NCI-H82 (cell line): ENCODE measurements at regions not wholly inside any gene's neighbourhood (a gene's known extent, or its start where the extent isn't known, plus 50 kb on each side); places are given as distances from the start of the nearest gene placed in this dataset.
"Not testable (repeated sequence)": the region's sequence is repeated elsewhere in the genome, so short reads cannot be mapped to it uniquely, and the experiment has no call there.

Experiments
- DNase-seq: peaks from one replicate; lab custom pipeline; 2025; lab: John Stamatoyannopoulos, UW

DNA sequence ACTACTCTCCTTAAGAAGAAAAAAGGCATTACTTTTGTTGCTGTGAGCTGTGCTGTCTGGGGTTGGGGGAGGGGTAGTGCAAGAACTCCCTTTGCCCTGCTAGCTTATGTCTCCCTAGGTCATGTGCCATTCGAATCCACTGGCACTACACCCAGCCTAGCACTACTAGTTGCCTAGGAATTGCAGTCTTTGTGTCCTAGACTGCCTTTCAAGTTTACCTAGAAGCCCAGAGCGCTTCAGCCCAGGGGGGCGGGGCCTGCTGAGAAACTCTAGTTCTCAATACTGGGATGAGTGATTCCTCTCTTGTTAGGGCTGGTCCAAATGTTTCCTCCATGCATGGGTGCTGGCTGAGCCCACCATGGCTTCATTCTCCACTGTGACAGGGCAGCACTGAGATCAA lies 1011.5 kb downstream of the PCDH19 start:
- no peak for DNase-seq

- no peak for DNase-seq
Measured at GRCh38 chrX:99397879-99398278, 1012.2 kb downstream of the PCDH19 start.

DNA sequence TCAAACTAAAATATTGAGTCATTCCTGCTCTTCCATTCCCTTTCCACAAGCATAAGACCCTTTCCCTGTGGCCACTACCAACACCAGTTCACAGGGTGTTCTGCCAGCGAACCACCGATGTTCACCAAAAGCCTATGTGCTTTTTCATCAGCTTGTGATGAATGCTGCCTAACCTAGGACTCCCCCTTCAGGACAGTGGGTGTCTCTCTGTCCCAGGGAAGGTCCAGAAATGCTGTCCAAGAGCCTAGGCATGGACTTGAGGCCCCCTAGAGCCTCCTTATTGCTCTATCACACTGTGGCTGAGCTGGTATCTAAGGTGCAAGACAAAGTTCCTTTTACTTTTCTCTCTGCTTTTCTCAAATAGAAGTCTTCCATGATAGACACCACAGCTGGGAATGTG lies 1015.6 kb downstream of the PCDH19 start:
- DNase-seq, result peak; percentile 14

DNA sequence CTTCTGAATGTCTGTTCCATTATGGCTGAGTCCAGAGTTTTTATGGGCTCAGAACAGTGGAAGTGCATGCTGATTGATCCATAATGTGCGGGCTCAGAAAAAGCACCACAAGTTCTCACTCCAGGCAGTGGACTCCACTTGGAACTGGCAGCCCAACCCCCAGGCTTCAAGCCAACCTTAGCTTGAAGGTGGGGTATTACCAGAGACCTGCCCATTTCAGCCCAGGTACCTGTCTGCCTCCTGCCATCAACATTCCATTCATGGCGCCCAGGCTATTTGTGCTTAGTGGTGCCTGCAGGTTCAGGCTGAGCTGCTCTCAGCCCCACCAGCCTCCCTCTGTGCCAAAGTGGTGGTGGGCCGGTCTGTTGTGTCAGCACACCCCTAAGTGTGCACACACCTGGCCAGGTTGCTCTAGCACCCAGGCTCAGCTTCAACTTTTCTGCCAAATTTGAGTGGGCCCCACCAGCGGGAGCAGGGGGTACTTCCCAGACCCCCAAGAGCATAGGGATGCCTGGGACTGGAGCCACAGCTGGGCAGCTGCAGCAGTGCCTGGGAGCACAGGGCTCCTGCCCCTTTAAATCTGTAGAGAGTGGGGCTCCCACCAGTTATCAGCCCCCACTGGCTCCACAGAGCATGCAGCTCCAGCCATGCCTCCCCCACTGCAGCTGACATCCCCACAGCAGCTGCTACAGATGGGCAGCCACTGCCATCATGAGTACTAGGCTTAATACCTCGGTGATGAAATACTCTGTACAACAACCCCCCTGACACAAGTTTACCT lies 1025.3 kb downstream of the PCDH19 start:
- no peak for DNase-seq

- DNase-seq, result no peak
Measured at GRCh38 chrX:99383786-99384185, 1026.3 kb downstream of the PCDH19 start.

DNA sequence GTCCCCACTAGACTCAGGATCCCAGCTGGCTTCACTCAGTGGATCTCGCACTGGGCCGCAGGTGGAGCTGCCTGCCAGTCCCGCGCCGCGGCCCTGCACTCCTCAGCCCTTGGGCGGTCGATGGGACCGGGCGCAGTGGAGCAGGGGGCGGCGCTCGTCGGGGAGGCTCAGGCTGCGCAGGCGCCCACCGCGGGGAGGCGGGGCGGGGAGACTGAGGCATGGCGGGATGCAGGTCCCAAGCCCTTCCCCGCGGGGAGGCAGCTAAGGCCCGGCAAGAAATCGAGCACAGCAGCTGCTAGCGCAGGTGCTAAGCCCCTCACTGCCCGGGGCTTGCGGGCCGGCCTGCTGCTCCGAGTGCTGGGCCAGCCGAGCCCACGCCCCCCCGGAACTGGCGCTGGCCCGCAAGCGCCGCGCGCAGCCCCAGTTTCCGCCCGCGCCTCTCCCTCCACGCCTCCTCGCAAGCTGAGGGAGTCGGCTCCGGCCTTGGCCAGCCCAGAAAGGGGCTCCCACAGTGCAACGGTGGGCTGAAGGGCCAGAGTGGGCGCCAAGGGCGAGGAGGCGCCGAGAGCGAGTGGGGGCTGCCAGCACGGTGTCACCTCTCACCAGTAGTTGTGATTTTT lies 1038.0 kb downstream of the PCDH19 start:
- DNase-seq, result no peak

DNA sequence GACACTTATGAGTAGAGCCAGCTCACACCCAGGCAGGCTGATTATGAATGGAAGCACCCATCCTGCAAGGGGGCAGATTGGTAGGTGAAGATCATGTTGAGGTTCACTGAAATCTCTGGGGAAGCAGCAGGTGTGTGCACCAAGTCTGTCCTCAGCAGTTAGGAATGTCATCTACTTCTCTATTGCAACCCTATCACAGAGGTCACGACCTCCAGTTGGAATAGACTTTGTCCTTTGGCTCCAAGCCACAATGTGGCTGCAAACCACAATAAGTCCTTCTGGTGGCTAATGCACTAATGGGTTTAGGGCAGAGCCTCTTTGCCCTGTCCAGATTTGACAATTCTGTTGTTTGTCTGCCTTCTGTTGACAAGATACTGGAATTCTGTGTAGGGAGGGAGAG lies 1056.7 kb downstream of the PCDH19 start:
- DNase-seq, result peak; percentile 34

DNA sequence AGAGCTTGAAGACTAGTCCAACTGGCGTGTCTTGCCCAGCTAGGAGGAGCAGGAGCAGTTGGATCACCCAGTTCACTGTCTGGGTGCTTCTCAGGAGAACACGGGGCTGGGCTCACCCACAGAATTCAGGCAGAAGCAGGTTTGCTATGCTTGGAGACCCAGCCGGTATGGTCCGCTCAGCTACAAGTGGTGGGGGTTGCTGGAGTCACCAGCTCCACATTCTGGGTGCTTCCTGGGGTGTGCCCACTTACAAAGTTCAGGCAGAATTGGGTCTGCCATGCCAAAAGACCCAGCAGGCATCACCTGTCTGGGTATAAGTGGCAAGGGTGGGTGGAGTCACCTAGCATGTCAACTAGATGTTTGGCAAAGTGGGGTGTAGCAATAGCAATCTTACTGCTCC lies 1061.8 kb downstream of the PCDH19 start:
- DNase-seq, result no peak

DNA sequence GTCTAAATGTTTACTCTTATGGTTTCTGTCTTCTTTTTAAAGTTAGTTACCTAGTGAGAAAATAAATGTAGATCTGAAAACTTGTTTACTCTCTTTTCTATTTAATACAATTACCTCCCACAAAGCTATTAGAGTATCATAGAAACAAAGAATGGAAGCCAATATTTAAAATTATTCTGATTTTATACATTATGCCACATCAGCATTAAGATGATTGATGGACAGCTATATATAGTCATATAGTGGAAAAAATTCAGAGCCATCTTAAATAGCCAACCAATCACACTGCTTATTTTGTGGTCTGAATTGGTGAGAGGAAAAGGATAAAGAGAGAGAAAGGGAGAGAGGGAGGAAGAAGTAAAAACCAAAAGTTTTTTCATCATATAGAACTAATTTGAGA lies 1101.8 kb downstream of the PCDH19 start:
- DNase-seq, result no peak

DNA sequence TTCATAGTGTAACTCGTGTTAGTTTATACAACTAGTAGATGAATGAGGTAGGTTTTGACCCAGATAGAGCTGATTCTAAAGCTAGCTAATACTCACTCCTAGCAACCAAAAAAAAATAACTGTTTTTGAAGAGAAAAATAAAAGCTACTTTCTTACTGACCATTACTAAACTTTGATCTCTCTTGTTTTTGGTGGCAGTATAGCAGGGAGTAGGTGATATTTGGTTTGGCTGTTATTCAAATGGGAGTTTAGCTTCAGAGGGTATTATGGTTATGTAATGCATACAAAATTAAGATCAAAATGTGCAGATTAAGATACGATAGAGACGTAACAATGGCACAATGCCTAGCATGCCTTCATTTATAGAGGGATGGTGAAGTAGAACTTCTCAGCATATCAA lies 1104.5 kb downstream of the PCDH19 start:
- no peak for DNase-seq

DNA sequence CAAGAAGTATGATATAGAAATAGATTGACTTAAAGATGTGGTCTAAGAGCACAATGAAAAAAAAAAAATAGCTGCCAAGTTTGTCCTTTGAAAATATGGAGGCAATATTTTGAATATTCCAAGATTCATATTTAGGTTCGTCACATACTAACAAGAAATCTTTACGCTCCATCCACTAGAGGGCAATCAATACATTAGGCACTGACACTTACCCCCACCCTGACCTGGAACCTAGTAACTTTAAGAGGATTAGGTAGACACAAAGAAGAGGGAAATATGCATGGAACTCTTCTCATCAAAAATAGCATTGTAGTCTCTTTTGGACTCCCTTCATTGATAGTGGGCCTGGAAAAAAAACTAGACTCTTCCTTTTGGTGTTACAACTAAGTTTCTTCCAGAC lies 1108.1 kb downstream of the PCDH19 start:
- peak; percentile 81 for DNase-seq

DNA sequence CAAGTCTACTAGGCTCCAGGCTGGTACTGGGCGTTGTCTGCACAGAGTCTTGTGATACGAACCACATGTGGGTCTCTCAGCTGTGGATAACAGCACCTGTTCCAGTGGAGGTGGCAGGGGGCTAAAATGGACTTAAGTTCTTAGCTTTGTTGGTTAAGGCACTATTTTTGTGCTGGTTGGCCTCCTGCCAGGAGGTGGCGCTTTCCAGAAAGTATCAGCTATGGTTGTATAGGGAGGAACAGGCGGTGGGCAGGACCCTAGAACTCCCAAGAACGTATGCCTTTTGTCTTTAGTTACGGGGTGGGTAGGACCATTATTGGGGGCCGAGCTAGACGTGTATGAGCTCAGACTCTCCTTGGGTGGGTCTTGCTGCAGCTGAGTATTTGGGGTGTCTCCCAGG lies 1138.4 kb downstream of the PCDH19 start:
- peak; percentile 0 for DNase-seq

- peak; percentile 6 for DNase-seq
Measured at GRCh38 chrX:99266255-99266654, 1143.8 kb downstream of the PCDH19 start.

GRCh38 chrX:99248180-99248579 lies 1161.9 kb downstream of the PCDH19 start:
- DNase-seq, result no peak

DNA sequence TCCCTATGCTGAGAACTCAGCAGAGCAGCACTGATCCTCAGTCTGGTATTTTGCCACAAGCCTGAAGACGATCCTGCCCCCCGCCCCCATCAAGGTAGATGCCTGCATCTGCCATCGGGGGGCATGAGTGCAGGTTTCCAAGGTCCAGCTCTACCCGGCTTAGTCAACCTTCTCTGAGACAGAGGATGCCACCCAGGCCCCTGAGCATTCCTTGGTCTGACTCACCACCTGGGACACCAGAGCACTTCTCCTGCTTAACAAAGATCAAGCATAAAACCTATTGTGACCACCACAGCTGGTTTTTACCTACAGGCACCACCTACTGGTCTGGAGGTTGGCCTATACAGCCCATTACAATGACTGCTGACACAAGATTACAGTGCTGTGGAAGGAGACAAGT lies 1168.1 kb downstream of the PCDH19 start:
- peak; percentile 1 for DNase-seq

DNA sequence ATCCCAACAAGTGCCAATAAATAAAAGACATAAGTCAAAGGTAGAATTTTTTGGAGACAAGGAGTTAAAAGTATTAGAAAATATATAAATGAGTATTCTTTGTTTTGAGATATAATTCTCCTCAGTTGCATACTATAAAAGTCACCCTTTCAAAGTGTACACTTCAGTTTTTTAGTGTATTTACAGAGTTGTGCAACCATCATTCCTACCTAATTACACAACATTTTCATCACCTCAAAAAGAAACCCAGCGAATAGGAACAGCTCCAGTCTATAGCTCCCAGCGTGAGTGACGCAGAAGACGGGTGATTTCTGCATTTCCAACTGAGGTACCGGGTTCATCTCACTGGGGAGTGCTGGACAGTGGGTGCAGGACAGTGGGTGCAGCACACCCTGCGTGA lies 1175.7 kb downstream of the PCDH19 start:
- not testable (repeated sequence) for DNase-seq

DNA sequence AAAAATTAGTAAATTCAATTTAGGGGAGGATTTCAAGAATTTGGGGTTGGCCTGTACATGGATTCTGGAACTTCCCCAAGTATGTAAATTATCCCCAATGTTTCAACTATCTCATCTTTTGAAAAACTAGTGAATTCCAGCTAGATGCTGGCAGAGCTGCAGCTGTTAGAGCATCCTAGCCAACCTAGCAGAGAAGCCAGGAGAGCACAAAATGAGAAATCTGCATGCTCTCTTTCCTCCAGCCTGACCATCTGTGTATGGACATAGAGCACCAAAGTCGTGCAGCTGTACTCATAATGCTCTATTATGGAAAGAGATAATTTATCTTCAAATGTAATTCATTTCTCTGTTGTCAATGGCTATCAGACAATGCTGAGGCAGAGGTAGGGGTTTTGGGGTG lies 1217.7 kb downstream of the PCDH19 start:
- no peak for DNase-seq

DNA sequence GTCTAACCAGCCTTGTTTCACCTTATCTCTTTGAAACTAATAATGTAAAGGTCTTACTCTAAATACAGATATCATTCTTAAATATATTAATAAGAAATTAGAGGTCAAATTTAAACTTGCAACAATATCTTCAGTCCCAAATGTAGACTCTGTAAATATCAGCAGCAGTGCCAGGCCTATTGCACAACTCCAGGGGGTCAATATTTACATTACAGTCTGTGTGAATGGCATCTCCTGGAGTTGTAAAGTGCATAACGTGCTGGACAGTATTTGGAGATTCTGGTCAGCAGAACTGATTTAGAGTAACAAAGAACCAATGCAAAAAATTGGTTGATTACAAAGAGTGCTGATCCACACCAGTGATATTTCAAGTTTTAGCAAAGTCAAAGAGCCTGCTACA lies 1225.9 kb downstream of the PCDH19 start:
- DNase-seq, result no peak

GRCh38 chrX:99172958-99173357 lies 1237.1 kb downstream of the PCDH19 start:
- DNase-seq, result no peak

DNA sequence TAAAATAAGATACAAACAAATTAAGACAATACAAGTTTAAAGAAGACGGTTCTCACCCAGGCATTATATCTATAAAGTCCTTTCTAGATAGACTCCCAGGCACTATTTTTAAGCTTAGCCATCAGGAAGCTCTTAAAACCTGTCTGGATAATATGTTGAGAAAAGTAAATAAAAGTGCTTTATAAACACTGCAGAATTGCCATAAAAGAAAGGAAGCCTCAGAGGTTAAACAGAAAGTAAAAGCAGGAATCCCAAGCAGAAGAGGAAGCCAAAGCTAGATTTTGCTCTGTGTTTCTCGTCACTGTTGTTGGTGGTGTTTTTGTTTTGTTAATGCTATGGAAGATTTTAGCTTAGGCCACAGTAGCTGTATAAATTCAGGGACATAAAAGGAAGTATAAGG lies 1267.3 kb downstream of the PCDH19 start:
- DNase-seq, result no peak

DNA sequence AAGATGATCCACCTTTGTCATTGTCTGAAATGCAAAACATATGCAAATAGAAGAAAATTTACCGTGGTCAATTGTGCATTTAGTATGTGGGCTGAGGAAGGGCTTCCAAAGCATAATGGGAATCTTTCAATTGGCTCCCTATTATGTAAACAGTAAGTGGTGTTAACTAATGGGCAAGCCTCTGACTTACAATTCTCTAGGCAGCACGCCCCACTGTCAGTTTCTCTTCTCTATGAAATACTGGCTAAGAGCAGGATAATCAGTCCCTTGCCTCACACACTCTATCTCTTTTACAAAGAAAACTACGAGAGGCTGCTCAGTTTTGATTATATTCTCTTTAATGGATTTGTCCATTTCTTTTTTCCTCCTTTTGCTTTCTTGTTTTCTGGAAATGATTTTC lies 1272.6 kb downstream of the PCDH19 start:
- no peak for DNase-seq

DNA sequence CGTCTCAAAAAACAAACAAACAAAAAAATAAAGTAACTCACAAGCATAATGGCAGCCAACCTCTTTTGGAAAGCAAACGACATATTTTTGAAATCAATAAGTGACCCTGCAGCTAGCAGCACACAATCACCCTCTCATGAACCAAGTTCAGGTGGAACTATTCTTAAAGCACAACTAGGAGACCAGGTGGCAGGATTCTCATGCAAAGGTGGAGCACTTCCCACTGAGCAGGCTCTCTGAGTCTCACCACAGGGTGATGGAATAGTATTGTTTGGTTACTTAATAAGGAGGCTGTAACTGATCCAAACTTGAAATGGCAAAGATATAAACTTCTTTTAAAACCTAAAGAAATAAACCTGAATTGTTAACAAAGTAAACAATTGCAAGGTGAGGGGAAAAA lies 1293.1 kb downstream of the PCDH19 start:
- DNase-seq, result no peak

- no peak for DNase-seq
Measured at GRCh38 chrX:99095965-99096635, 1314.0 kb downstream of the PCDH19 start.
